Epithelial cell of proximal tubule (primary cell): ENCODE measurements at regions not wholly inside any gene's neighbourhood (a gene's known extent, or its start where the extent isn't known, plus 50 kb on each side); places are given as distances from the start of the nearest gene placed in this dataset.
"Not testable (repeated sequence)": the region's sequence is repeated elsewhere in the genome, so short reads cannot be mapped to it uniquely, and the experiment has no call there.

Source experiments
- DNase-seq: peaks from one replicate; pipeline ENCODE4 v3.0.0-alpha.2; 2011; ENCODE audit warnings: low read depth
- H3K4me3 ChIP-seq: 2 replicates; pipeline ENCODE4 v1.5.1; 2011; ENCODE audit warnings: low read depth, mild to moderate bottlenecking, low read length
- CTCF ChIP-seq: conservative IDR thresholded peaks from 2 replicates; pipeline ENCODE4 v1.5.1; 2012; ENCODE audit warnings: low read depth, mild to moderate bottlenecking, low read length

- no peak for DNase-seq
- no peak for TF ChIP-seq CTCF
- no peak overlapping the region for H3K4me3 ChIP-seq
Measured at GRCh38 chr6:27129095-27129815, 118.2 kb upstream of the PRSS16 start.

DNA sequence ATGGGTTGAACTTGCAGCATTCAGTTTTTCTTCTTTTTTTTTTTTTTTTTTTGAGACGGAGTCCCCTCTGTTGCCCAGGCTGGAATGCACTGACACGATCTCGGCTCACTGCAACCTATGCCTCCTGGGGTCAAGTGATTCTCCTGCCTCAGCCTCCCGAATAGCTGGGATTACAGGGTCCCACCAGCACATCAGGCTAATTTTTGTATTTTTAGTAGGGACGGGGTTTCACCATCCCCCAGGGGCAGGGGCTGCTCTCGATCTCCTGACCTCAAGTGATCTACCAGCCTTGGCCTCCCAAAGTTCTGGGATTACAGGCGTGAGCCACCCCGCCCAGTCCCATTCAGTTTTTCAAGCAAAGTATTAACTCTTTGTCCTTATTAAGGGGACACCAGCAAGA, 117.6 kb upstream of the PRSS16 start:
- no peak for DNase-seq
- no peak for TF ChIP-seq CTCF
- H3K4me3 ChIP-seq: no peak overlapping the region

DNA sequence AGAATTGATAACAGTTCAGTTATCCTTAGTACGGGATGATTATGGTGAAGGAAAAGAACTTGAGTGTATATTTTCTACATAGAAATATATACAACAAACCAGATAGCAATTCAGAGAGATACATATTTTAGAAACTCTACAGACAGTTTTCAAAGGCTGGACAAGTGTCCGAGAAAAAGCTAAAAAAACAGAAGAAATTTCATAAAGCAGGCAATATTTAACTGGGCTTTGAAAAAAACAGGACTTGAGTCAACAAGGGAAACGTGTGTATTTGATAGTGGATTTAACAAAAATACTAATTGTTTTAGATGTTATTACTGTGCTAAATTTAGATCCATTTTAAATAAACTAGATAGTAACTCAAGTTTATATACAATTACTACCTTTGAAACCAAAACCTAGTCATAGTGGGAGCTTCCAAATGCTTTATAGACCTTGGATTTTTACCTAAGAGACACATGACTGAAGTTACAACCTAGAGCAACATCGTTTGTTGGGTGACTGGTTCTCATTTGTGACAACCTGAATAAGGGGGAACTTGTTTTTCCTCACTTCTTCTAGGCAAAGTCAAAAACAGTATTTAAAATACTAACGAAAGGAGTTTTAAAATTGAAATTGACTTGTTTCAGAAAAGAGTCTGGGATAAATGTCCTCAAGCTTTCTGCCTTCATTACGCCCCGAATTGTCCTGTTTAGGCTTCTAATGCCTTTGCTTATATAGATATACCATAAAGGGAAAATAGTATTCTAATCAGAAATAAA, 116.7 kb upstream of the PRSS16 start:
- peak overlapping the region; percentile 58 for H3K4me3 ChIP-seq
- DNase-seq: no peak
- TF ChIP-seq CTCF: no peak

GRCh38 chr6:27132282-27132531, 115.3 kb upstream of the PRSS16 start:
- H3K4me3 ChIP-seq: peak overlapping the region; percentile 58
- DNase-seq: not testable (repeated sequence)

DNA sequence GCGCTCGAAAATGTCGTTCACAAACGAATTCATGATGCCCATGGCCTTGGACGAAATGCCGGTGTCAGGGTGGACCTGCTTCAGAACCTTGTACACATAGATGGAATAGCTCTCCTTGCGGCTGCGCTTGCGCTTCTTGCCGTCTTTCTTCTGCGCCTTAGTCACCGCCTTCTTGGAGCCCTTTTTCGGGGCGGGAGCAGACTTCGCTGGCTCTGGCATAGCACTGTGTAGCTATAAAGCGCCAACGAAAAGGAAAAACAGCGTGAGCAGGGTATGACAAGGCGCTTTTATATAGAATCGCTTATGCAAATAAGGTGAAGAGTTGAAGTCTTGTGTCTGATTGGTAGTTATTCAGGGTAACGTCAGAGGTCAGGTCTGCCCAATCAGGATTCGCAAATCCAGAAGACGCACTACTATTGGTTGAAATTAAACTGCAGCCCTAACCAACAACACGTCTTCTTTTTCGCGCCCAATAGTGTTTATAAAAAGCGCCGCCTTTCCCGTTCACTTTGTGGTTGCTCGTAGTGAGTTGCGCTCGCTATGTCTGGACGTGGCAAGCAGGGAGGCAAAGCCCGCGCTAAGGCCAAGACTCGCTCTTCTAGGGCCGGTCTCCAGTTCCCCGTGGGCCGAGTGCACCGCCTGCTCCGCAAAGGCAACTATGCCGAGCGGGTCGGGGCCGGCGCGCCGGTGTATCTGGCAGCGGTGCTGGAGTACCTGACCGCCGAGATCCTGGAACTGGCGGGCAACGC, 114.8 kb upstream of the PRSS16 start:
- peak overlapping the region; percentile 61 for H3K4me3 ChIP-seq
- no peak for TF ChIP-seq CTCF
- DNase-seq: peak; percentile 100

DNA sequence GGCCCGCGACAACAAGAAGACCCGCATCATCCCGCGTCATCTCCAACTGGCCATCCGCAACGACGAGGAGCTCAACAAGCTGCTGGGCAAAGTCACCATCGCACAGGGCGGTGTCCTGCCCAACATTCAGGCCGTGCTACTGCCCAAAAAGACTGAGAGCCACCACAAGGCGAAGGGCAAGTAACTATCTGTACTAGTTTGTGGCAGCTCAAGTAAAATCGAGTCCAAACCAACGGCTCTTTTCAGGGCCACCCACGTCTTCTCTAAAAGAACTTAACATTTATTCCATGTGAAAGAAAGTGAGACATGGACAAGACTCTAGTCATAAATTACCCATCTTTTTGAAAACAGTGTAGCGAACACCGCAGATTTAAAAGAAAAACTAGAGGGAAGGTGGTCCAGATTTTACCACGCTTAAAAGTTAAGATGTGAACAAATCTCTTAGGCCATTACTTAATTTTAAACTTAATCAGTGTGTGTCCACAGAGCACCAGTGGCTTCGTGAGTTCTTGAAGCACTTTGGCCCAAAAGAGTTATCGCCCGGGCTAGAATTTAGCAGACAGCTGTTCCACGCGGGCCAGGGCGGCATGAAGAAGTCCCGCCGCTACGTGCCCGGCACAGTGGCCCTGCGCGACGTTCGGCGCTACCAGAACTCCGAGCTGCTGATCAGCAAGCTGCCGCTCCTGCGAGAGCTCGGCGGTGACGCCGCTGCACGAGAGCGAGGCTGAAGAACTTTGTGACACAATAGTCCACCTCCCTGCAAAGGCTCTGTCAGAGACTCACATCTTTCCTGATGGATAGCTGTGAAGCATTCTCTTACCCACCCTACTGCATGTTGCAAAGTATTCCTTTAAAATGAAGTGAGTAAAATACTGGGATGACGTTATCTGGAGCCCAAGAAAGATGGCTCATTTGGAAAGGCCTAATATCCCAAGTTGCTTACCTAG, 113.9 kb upstream of the PRSS16 start:
- no peak for TF ChIP-seq CTCF
- DNase-seq: no peak
- peak overlapping the region; percentile 61 for H3K4me3 ChIP-seq
